Activated CD8-positive, alpha-beta memory T cell treated with anti-CD3 and anti-CD28 coated beads, Interleukin-2, amount 50 U/mL, for 48 hours (primary cell): ENCODE measurements at regions not wholly inside any gene's neighbourhood (a gene's known extent, or its start where the extent isn't known, plus 50 kb on each side); places are given as distances from the start of the nearest gene placed in this dataset.
"Not testable (repeated sequence)": the region's sequence is repeated elsewhere in the genome, so short reads cannot be mapped to it uniquely, and the experiment has no call there.

Source experiments
- DNase-seq: peaks from one replicate; pipeline ENCODE4 v3.0.0-alpha.2; 2020

DNA sequence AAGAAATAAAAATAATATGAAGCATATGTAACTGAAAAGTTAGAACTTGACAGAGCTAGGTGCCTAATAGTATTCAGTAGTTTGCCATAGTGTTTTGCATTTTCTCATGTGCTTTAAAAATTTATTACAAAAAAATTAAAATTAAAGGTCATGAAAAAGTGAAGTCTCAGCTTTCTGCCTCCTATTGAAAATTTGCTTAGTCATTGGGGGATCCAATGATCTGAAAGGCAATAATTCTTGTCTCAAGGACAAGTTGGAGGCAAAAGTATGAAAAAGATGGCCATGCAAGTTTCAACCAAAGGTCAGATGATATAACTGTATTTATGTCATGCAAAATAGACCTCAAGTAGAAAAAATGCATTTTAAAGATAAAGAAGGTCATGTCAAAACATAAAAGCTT, 140.7 kb downstream of the DUSP10 start:
- DNase-seq: no peak

GRCh38 chr1:221602830-221603229, 139.1 kb downstream of the DUSP10 start:
- no peak for DNase-seq

DNA sequence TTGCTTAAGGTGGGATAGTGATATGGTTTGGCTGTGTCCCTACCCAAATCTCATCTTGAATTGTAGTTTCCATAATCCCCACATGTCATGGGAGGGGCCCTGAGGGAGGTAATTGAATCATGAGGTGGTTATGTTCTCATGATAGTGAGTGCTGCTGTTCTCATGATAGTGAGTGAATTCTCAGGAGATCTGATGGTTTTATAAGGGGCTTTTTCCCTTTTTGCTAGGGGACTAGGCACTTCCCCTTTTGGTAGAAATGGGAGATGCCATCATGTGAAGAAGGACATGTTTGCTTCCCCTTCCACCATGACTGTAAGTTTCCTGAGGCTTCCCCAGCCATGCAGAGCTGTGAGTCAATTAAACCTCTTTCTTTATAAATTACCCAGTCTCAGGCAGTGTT, 137.5 kb downstream of the DUSP10 start:
- DNase-seq: not testable (repeated sequence)

GRCh38 chr1:221604948-221605347, 136.9 kb downstream of the DUSP10 start:
- DNase-seq: no peak

- no peak for DNase-seq
These were observed 136.3 kb downstream of the DUSP10 start for GRCh38 chr1:221605569-221605968.

GRCh38 chr1:221606256-221606655, 135.6 kb downstream of the DUSP10 start:
- no peak for DNase-seq

- DNase-seq: no peak
These were observed 133.0 kb downstream of the DUSP10 start for GRCh38 chr1:221608835-221609320.

DNA sequence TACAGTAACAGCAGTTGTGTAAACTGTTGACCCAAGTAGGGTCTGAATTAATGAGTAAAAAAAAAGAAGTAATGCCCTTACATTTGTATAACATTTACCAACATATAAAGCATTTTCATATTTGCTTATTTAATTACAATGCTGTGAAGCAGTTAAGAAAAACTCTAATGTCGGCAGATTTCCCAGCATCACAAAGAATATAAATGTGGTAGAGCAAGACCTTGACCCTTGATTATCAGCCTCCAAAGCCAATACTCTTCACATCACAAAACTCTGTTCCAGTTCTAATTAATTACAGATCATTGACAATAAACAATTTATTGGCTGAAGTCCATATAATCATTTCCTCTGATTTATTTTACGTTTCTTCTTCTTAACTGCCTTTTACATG, 130.2 kb downstream of the DUSP10 start:
- no peak for DNase-seq

GRCh38 chr1:221612047-221612777, 129.7 kb downstream of the DUSP10 start:
- DNase-seq: no peak

DNA sequence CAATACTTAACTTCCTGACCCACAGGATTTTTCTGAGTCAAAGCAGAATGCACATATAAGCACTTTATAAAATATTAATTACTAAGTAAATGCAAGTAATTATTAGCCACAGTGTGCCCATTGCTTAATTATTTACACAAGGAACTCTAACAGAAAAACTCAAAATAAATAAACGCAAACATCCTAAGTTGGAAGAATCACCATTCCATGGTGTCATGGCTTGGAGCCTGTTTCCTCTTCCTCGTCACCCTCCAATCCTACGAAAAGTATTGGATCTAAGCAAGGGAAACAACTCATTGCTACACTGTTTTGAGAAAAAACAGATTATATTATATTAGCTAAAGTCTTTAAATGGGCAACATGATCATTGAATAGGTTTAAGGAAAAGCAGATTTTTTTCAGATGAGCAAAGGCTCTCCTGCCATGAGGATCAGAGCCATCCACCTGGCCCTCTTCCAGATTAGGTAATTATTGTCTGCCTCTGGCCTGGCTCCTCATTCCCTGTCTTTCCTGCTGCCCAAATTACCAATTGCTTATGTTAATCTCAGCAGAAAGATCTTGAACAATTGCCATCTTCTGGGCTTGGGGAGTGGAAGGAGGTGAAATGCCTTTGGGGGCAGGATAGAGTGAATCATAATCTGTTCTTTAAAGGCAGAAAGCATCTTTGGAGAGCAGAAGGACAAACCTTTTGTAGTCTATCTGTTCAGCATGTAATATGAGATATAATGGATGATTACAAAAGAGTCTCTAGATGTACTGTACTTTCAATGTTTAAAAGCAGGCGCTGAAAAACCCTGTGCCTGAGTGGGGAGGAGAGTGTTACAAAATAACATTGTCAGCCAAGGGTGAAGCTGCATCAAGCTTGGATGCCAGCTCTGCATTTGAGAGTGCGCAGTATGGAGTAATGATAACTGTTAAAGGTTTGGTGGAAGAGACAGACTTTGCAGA, 121.2 kb downstream of the DUSP10 start:
- no peak for DNase-seq

DNA sequence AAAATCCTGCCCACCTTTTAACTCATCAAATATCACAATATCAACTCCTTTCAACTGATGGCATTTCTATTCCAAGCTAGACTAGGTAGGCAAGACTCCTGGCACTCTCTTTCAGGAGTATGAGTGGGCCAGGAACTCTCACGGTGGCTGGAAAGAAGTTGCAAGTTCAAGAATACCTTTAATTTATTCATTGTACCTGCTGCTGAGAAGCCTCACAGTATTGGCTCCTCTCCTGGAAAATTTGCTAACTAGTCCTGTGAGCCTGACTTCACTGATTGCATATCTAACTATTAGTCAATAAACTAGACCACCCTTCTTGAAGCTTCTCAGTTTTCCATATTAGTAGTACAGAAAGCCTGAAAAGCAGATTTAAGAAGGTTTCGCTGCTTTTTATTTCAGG, 120.2 kb downstream of the DUSP10 start:
- no peak for DNase-seq

GRCh38 chr1:221622389-221622788, 119.5 kb downstream of the DUSP10 start:
- no peak for DNase-seq

GRCh38 chr1:221625026-221625425, 116.9 kb downstream of the DUSP10 start:
- DNase-seq: no peak

DNA sequence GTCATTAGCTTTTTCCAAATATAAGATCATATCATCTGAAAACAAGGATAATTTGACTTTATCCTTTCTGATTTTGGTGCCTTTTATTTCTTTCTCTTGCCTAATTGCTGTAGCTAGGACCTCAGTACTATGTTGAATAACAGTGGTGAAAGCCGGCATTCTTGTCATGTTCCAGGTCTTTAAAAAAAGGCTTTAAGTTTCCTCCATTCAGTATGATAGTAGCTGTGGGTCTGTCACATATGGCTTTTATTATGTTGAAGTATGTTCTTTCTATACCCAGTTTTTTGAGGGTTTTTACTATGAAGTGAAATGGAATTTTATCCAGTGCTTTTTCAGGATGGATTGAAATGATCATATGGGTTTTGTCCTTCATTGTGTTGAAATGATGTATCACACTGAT, 115.8 kb downstream of the DUSP10 start:
- DNase-seq: no peak

DNA sequence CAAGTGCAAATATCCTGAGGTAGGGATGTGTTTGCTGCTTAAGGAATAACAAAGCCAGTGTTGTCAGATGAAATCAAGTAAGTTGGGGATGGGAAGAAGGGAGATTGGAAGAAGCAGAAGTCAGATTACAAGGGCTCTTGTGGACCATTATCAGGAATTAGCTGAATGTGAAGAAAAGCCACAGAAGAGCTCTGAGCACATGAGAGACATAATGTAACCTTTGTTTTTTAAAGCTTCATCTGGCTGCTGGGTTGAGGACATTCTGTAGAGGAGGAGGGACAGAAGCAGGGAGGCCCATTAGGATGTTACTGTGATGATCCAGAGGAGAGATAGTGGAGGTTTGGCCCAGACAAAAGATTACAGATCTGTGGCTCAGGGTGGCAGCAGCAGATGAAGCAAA, 111.7 kb downstream of the DUSP10 start:
- no peak for DNase-seq

- no peak for DNase-seq
These were observed 110.3 kb downstream of the DUSP10 start for GRCh38 chr1:221631556-221631955.

GRCh38 chr1:221632072-221632471, 109.8 kb downstream of the DUSP10 start:
- DNase-seq: no peak

DNA sequence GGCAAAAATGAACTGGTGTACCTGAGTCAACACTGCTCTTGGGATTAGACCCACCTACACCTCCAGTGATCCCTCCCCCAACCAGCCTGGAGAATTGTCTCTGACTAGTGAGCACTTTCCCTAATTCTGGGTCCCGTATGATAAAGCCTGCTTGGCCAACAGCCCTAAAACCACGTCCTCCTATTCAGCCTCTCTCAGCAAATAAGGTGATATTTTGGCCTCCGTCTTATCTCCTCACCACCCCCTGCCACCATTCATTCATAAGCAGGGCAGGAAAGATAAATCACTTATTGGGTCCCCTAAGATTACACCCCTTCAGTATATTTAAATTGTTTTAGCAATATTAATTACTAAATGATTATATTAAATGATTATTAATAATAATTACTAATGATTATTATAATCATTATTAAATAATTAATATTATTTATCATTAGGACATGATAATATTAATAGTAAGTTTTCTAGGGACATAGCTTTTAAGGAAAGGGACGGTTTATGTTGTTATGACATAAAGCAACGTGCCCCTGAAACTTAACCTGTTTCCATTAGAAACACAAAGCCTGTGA, 108.0 kb downstream of the DUSP10 start:
- no peak for DNase-seq

DNA sequence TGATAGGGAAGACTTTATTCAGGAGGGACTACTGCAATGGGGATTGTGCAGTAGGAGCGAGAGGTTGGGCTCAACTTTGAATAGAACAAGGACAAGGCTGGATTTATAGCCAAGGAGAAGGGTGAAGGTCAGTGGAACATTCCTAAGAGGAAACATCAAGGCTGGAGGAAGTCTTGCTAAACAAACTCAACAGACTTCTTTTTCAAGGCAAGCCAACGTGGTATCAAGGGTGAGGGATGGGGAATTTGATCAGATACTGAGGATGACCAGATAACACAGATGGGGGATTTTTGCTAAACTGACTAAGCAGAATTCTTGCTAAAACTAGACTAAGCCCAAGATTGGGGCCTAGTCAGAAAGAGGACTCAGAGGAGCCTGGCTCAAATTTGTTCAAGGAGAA, 107.3 kb downstream of the DUSP10 start:
- no peak for DNase-seq

GRCh38 chr1:221635305-221635704, 106.6 kb downstream of the DUSP10 start:
- DNase-seq: no peak

DNA sequence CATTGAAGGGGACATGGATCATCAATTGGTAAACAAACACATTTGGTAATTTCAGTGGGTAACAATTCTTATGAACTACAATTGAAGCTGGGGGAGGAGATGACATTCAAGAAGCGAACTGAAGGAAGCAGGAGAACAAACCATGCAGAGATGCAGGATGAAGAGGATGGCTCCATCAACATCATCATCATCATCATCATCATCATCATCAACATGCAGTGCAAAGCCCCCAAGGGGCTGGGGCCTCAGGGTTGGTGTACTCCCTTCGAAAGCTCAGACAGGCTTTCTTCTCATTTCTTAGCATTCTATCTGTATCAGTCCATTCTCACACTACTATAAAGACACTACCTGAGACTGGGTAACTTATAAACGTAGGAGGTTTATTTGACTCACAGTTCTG, 105.8 kb downstream of the DUSP10 start:
- DNase-seq: no peak

DNA sequence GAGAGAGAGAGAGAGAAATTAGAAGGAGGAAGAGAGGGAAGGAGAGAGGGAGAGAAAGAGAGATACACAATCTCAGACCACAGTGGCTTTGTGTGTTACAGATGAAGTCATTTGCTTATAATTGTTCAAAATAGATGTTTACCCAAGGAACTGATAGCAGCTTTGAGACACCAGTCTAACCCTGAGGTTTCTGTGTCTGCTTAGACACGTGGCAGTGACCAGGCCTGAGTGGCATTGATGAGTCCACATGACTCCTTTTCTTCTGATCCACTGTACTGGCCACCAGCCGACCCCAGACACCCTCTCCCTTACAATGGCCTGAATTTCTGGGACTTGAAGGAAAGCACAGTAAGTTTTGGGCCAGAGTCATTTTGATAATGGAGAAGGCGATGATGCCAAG, 104.9 kb downstream of the DUSP10 start:
- DNase-seq: no peak

DNA sequence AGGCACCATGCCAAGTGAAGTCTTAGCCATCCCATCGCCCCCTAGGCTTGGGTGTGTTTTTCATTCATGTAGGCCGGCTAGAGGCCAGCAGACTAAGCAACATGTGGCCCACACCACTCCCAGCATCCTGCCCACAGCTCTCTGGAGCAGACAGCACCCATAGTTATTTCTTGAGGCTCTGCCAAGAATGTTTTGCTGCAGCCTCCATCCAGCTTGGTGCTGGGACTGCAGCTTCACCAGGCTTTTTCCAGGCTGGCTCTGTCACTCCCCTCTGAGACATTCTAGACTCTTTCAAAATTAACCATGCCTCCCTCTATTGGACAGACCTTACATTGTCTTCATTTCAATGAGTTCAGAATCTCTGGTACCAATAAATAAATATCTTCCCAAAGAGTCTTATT, 104.2 kb downstream of the DUSP10 start:
- no peak for DNase-seq

- no peak for DNase-seq
These were observed 103.3 kb downstream of the DUSP10 start for GRCh38 chr1:221638595-221638994.
